Loucy (cell line): ENCODE measurements at regions not wholly inside any gene's neighbourhood (a gene's known extent, or its start where the extent isn't known, plus 50 kb on each side); places are given as distances from the start of the nearest gene placed in this dataset.

Source experiments
- CTCF ChIP-seq: fragments of 200-600 bp; sonication (generic); conservative IDR thresholded peaks from 2 replicates; pipeline ENCODE4 v1.5.1; 2014; ENCODE audit warnings: mild to moderate bottlenecking, antibody characterized with exemption, low read length
- EZH2phosphoT487 ChIP-seq: fragments of 200-600 bp; IDR thresholded peaks from 2 replicates; pipeline ENCODE4 v1.6.1; 2018; ENCODE audit warnings: antibody characterized with exemption, mild to moderate bottlenecking, moderate library complexity, borderline replicate concordance

- TF ChIP-seq CTCF (no peak), EZH2phosphoT487 (no peak)
Observed at GRCh38 chr5:106417566-106417965, 1253.2 kb downstream of the EFNA5 start.
